ENCODE measurements at regions not wholly inside any gene's neighbourhood (a gene's known extent, or its start where the extent isn't known, plus 50 kb on each side); places are given as distances from the start of the nearest gene placed in this dataset.

GRCh38 chr12:84785951-84786350 lies 126.6 kb downstream of the SLC6A15 start:
- Histone ChIP-seq H2BK15ac (ENCODE audit: low read depth, low read length) (no peak overlapping the region), H3K79me1 (ENCODE audit: low read depth in 1 of 2, low read length in 2 of 2) (no peaks in the 10 kb centered on the region), H4K91ac (ENCODE audit: insufficient read depth, low read depth, low read length) (no peak overlapping the region), H3K4me2 (ENCODE audit: low read depth, low read length) (no peak overlapping the region), H3K27ac (ENCODE audit: insufficient read depth, low read length) (no peak overlapping the region), H4K20me1 (ENCODE audit: insufficient read depth, low read length) (no peaks in the 10 kb centered on the region), H3K9ac (ENCODE audit: low read depth, low read length) (no peak overlapping the region), H3K36me3 (ENCODE audit: control insufficient read depth, insufficient read depth, low read length) (no peaks in the 10 kb centered on the region), H3K4me1 (ENCODE audit: control insufficient read depth, insufficient read depth, low read length) (no peaks in the 10 kb centered on the region), H2AK9ac (replicated peaks; ENCODE audit: low read depth, low read length, poor library complexity) (no peak overlapping the region), H2BK120ac (ENCODE audit: low read depth, low read length) (no peak overlapping the region), H2AK5ac (ENCODE audit: low read depth, low read length) (no peak overlapping the region), H4K8ac (ENCODE audit: low read depth in 2 of 2, low read length in 2 of 2) (no peak overlapping the region), H3K56ac (ENCODE audit: extremely low read depth, insufficient read depth, low read length) (no peak overlapping the region), H2BK5ac (ENCODE audit: low read depth, low read length, poor library complexity, severe bottlenecking) (no peak overlapping the region), H2AFZ (replicated peaks; ENCODE audit: low read length, poor library complexity) (no peak overlapping the region), H2BK20ac (ENCODE audit: low read depth, low read length) (no peak overlapping the region), H3K14ac (replicated peaks; ENCODE audit: low read depth, low read length) (no peak overlapping the region), H3K4me3 (ENCODE audit: insufficient read depth, low read depth, low read length) (no peak overlapping the region), H3K27me3 (ENCODE audit: control insufficient read depth, insufficient read depth, low read length) (no peaks in the 10 kb centered on the region), H4K5ac (ENCODE audit: low read depth, low read length) (no peak overlapping the region), H3K9me3 (ENCODE audit: control insufficient read depth, insufficient read depth, low read length) (no peaks in the 10 kb centered on the region), H3K23ac (ENCODE audit: low read depth, low read length) (no peak overlapping the region), H3K18ac (ENCODE audit: low read depth, low read length) (no peak overlapping the region), H3K4ac (ENCODE audit: low read depth, low read length) (no peak overlapping the region), H3K9me1 (ENCODE audit: insufficient read depth, low read length) (no peaks in the 10 kb centered on the region)
- DNase-seq = peak; percentile 7
- POLR2A ChIA-PET (ENCODE audit: unreplicated experiment) = no interaction called here
- TF ChIP-seq SMC3 (IDR thresholded peaks at IDR 0.05; ENCODE audit: low read depth, low read length) (no peak), RCOR1 (IDR thresholded peaks at IDR 0.05; ENCODE audit: insufficient replicate concordance, low read length) (no peak), MAZ (IDR thresholded peaks at IDR 0.05; ENCODE audit: borderline replicate concordance, low read depth, low read length) (no peak), MXI1 (IDR thresholded peaks at IDR 0.05; ENCODE audit: borderline replicate concordance, low read depth, low read length) (no peak)
- no CpG with 5 or more reads among the region's 1 CpG for WGBS, 2 experiments (ENCODE audit: extremely low coverage in 2 of 2, insufficient read length in 1 of 2)
- intact Hi-C loops (cut with micrococcal nuclease) = no loop called here
- dilution Hi-C loops (cut with HindIII; ENCODE audit: low sequenced_read_pairs, unreplicated experiment) = no loop called here
- in situ Hi-C loops (cut with MboI; ENCODE audit: low sequenced_read_pairs) = no loop called here
- ATAC-seq (ENCODE audit: low read depth) = no peak
- BruUV-seq (replicated peaks) = no TSS peak
- CTCF ChIA-PET = no interaction called here

Measured in IMR-90 (cell line).